GM12872 (cell line): ENCODE measurements at regions not wholly inside any gene's neighbourhood (a gene's known extent, or its start where the extent isn't known, plus 50 kb on each side); places are given as distances from the start of the nearest gene placed in this dataset.

ENCODE experiments used
- CTCF ChIP-seq: IDR thresholded peaks from 3 replicates; pipeline ENCODE4 v1.5.1; 2011; ENCODE audit warnings: low read depth, mild to moderate bottlenecking, low read length, moderate library complexity; ENCODE audit not compliant: insufficient read depth

- TF ChIP-seq CTCF = no peak
These were observed 196.2 kb upstream of the HMGA2 start for GRCh38 chr12:65628061-65628460.

- TF ChIP-seq CTCF = no peak
These were observed 193.7 kb upstream of the HMGA2 start for GRCh38 chr12:65630555-65630954.

GRCh38 chr12:65631621-65632111, 192.6 kb upstream of the HMGA2 start:
- no peak for TF ChIP-seq CTCF

- TF ChIP-seq CTCF = no peak
These were observed 192.0 kb upstream of the HMGA2 start for GRCh38 chr12:65632131-65632855.

GRCh38 chr12:65634061-65634460, 190.2 kb upstream of the HMGA2 start:
- TF ChIP-seq CTCF = no peak

GRCh38 chr12:65634626-65635331, 189.5 kb upstream of the HMGA2 start:
- no peak for TF ChIP-seq CTCF

- no peak for TF ChIP-seq CTCF
These were observed 187.8 kb upstream of the HMGA2 start for GRCh38 chr12:65636436-65636835.
